H1 (cell line): ENCODE measurements at regions not wholly inside any gene's neighbourhood (a gene's known extent, or its start where the extent isn't known, plus 50 kb on each side); places are given as distances from the start of the nearest gene placed in this dataset.

Experiments
- CTCF ChIA-PET: fragments of 300-600 bp; sonication (Branson Sonifier 250); formaldehyde crosslinking; loops from one replicate; lab custom pipeline; 2021; ENCODE audit not compliant: partially characterized antibody; lab: Charles Lee
- POLR2A ChIA-PET: fragments of 300-600 bp; sonication (Branson Sonifier 250); formaldehyde crosslinking; loops from one replicate; lab custom pipeline; 2021; ENCODE audit warnings: inconsistent platforms; ENCODE audit not compliant: partially characterized antibody; lab: Charles Lee
- DNase-seq, 2 experiments: peaks; one replicate each; pipeline versions ENCODE4 v3.0.0 to v3.0.0-alpha.2; 2010 to 2022; ENCODE audit warnings: low spot score in 2 of 2, low read depth in 1 of 2, mixed read lengths in 1 of 2
- FAIRE-seq: peaks from 2 replicates; lab custom pipeline; 2011; peaks lifted over from hg19 to GRCh38; lab: Jason Lieb, UNC
- H2AFZ ChIP-seq: 2 replicates; pipeline ENCODE4 v1.8.1; 2012; ENCODE audit warnings: low read length, inconsistent platforms
- H2AK5ac ChIP-seq: 2 replicates; pipeline ENCODE4 v1.6.1; 2013; ENCODE audit warnings: low read depth, low read length
- H2BK120ac ChIP-seq: replicated peaks from 2 replicates; pipeline ENCODE3; 2013; ENCODE audit warnings: low read depth, low read length, inconsistent platforms
- H2BK12ac ChIP-seq: 2 replicates; pipeline ENCODE4 v1.6.1; 2013; ENCODE audit warnings: low read depth, low read length
- H2BK15ac ChIP-seq: 2 replicates; pipeline ENCODE4 v1.6.1; 2013; ENCODE audit warnings: low read length
- H2BK20ac ChIP-seq: 2 replicates; pipeline ENCODE4 v1.6.1; 2013; ENCODE audit warnings: low read length
- H2BK5ac ChIP-seq: 2 replicates; pipeline ENCODE4 v1.6.1; 2013; ENCODE audit warnings: low read depth, low read length
- H3K14ac ChIP-seq: 2 replicates; pipeline ENCODE4 v1.6.1; 2013; ENCODE audit warnings: inconsistent platforms; ENCODE audit not compliant: insufficient read length
- H3K18ac ChIP-seq: 2 replicates; pipeline ENCODE4 v1.6.1; 2013; ENCODE audit warnings: low read length; ENCODE audit errors: extremely low read depth
- H3K23ac ChIP-seq: 2 replicates; pipeline ENCODE4 v1.6.1; 2013; ENCODE audit warnings: inconsistent platforms; ENCODE audit not compliant: insufficient read length
- H3K23me2 ChIP-seq: 2 replicates; pipeline ENCODE4 v1.6.1; 2013; ENCODE audit warnings: low read depth, low read length
- H3K27ac ChIP-seq: 2 replicates; pipeline ENCODE4 v1.6.1; 2011; ENCODE audit warnings: low read depth, low read length, inconsistent platforms
- H3K27me3 ChIP-seq, 4 experiments: replicated peaks in 1 of 4; 1 replicate in 1 of 4; 2 replicates in 3 of 4; pipeline versions ENCODE4 v1.6.1 to v1.8.1; 2011 to 2013; ENCODE audit warnings: low read length in 3 of 4, mild to moderate bottlenecking in 3 of 4, inconsistent platforms in 2 of 4, mixed read lengths in 2 of 4, moderate library complexity in 1 of 4; ENCODE audit not compliant: control insufficient read depth in 3 of 4, insufficient read depth in 3 of 4; ENCODE audit errors: extremely low read depth in 1 of 4
- H3K36me3 ChIP-seq, 4 experiments: 2 replicates each; pipeline versions ENCODE4 v1.6.1 to v1.8.1; 2011 to 2013; ENCODE audit warnings: mild to moderate bottlenecking in 4 of 4, low read length in 3 of 4, moderate library complexity in 2 of 4, control low read depth in 1 of 4, inconsistent platforms in 1 of 4; ENCODE audit not compliant: insufficient read depth in 4 of 4, control insufficient read depth in 2 of 4
- H3K4ac ChIP-seq: replicated peaks from 2 replicates; pipeline ENCODE3; 2013; ENCODE audit warnings: low read length, low read depth, mixed read lengths, inconsistent platforms; ENCODE audit not compliant: insufficient read length
- H3K4me1 ChIP-seq, 4 experiments: replicated peaks in 1 of 4; 1 replicate in 1 of 4; 2 replicates in 3 of 4; pipeline versions ENCODE4 v1.6.1 to v1.8.1; 2011 to 2013; ENCODE audit warnings: low read length in 3 of 4, inconsistent platforms in 2 of 4, mixed read lengths in 1 of 4; ENCODE audit not compliant: insufficient read depth in 4 of 4, control insufficient read depth in 3 of 4
- H3K4me2 ChIP-seq, 2 experiments: 2 replicates each; pipeline versions ENCODE4 v1.6.1 to v1.8.1; 2011 to 2013; ENCODE audit warnings: low read depth in 2 of 2, low read length in 2 of 2, control low read depth in 1 of 2, inconsistent platforms in 1 of 2, mild to moderate bottlenecking in 1 of 2; ENCODE audit not compliant: insufficient read depth in 1 of 2
- H3K4me3 ChIP-seq, 4 experiments: fragments of 200-600, 300-600 bp in 1 of 4; sonication (generic), shearing (Covaris generic), sonication (Bioruptor Twin) in 1 of 4; 2 replicates each; pipeline versions ENCODE4 v1.5.1 to v1.8.1; 2011 to 2016; ENCODE audit warnings: low read length in 4 of 4, low read depth in 3 of 4, control low read depth in 2 of 4, inconsistent platforms in 2 of 4, mild to moderate bottlenecking in 2 of 4, mixed read lengths in 1 of 4, moderate library complexity in 1 of 4; ENCODE audit not compliant: insufficient read depth in 2 of 4; ENCODE audit errors: extremely low read depth in 1 of 4
- H3K56ac ChIP-seq: replicated peaks from 2 replicates; pipeline ENCODE3; 2013; ENCODE audit warnings: low read depth, mild to moderate bottlenecking, mixed read lengths, low read length, inconsistent platforms; ENCODE audit not compliant: insufficient read length
- H3K79me1 ChIP-seq: 2 replicates; pipeline ENCODE4 v1.6.1; 2013; ENCODE audit warnings: low read depth, low read length, control low read depth
- H3K79me2 ChIP-seq, 2 experiments: 2 replicates each; pipeline versions ENCODE4 v1.6.1 to v1.8.1; 2012 to 2013; ENCODE audit warnings: low read length in 2 of 2, mild to moderate bottlenecking in 2 of 2, inconsistent platforms in 1 of 2; ENCODE audit not compliant: insufficient read depth in 2 of 2, control insufficient read depth in 1 of 2
- H3K9ac ChIP-seq, 4 experiments: replicated peaks in 1 of 4; 1 replicate in 1 of 4; 2 replicates in 3 of 4; pipeline versions ENCODE4 v1.6.1 to v1.8.1; 2011 to 2013; ENCODE audit warnings: low read depth in 3 of 4, low read length in 3 of 4, control low read depth in 2 of 4, mild to moderate bottlenecking in 2 of 4, moderate library complexity in 2 of 4, inconsistent platforms in 1 of 4; ENCODE audit errors: extremely low read depth in 1 of 4
- H3K9me3 ChIP-seq, 2 experiments: 2 replicates each; pipeline versions ENCODE4 v1.6.1 to v1.8.1; 2012 to 2013; ENCODE audit warnings: mild to moderate bottlenecking in 2 of 2, moderate library complexity in 2 of 2, control low read depth in 1 of 2, inconsistent platforms in 1 of 2, low read depth in 1 of 2, low read length in 1 of 2, mixed read lengths in 1 of 2; ENCODE audit not compliant: insufficient read depth in 2 of 2
- H4K20me1 ChIP-seq, 2 experiments: replicated peaks in 1 of 2; 2 replicates each; pipeline versions ENCODE3 to v1.8.1; 2011 to 2013; ENCODE audit warnings: inconsistent platforms in 2 of 2, low read length in 2 of 2, mild to moderate bottlenecking in 1 of 2; ENCODE audit not compliant: insufficient read depth in 2 of 2, control insufficient read depth in 1 of 2
- H4K5ac ChIP-seq: 2 replicates; pipeline ENCODE4 v1.6.1; 2013; ENCODE audit warnings: low read length, low read depth, mixed read lengths, inconsistent platforms; ENCODE audit not compliant: insufficient read length
- H4K8ac ChIP-seq: 2 replicates; pipeline ENCODE4 v1.8.0; 2013; ENCODE audit warnings: mild to moderate bottlenecking, moderate library complexity, low read length, inconsistent platforms; ENCODE audit not compliant: insufficient read depth; ENCODE audit errors: extremely low read depth
- H4K91ac ChIP-seq: replicated peaks from 2 replicates; pipeline ENCODE3; 2013; ENCODE audit warnings: low read length, mixed read lengths, inconsistent platforms; ENCODE audit not compliant: insufficient read length
- BCL11A ChIP-seq, 2 experiments: IDR thresholded peaks; one replicate each; pipeline ENCODE4 v1.6.1; 2011; ENCODE audit warnings: low read depth in 2 of 2, low read length in 2 of 2, mild to moderate bottlenecking in 2 of 2
- CBX5 ChIP-seq: fragments of 300-800, 300-1000 bp; sonication (generic); IDR thresholded peaks from 2 replicates; pipeline ENCODE4 v1.7.1; 2016; ENCODE audit warnings: antibody characterized with exemption, low read length, low read depth
- EP300 ChIP-seq, 2 experiments: IDR thresholded peaks; 1 replicate in 1 of 2; 2 replicates in 1 of 2; pipeline ENCODE4 v1.6.1; 2011 to 2012; ENCODE audit warnings: low read depth in 2 of 2, low read length in 2 of 2, mild to moderate bottlenecking in 2 of 2, borderline replicate concordance in 1 of 2, inconsistent platforms in 1 of 2, moderate library complexity in 1 of 2
- HDAC2 ChIP-seq, 2 experiments: fragments of 300-600 bp in 1 of 2; sonication (generic) in 1 of 2; IDR thresholded peaks; 2 replicates each; pipeline ENCODE4 v1.6.1; 2011 to 2012; ENCODE audit warnings: low read depth in 2 of 2, low read length in 2 of 2, mild to moderate bottlenecking in 2 of 2, moderate library complexity in 2 of 2, borderline replicate concordance in 1 of 2, inconsistent platforms in 1 of 2
- PHF8 ChIP-seq: fragments of 200-600 bp; sonication (generic); conservative IDR thresholded peaks from 2 replicates; pipeline ENCODE4 v1.7.1; 2012; ENCODE audit warnings: low read depth, mild to moderate bottlenecking, inconsistent platforms, low read length, moderate library complexity
- RAD21 ChIP-seq, 2 experiments: IDR thresholded peaks in 1 of 2; conservative IDR thresholded peaks in 1 of 2; 2 replicates each; pipeline ENCODE4 v1.6.1; 2011; ENCODE audit warnings: low read depth in 2 of 2, low read length in 2 of 2, improper control_type of control experiment in 1 of 2, inconsistent platforms in 1 of 2, mild to moderate bottlenecking in 1 of 2, moderate library complexity in 1 of 2
- SIN3A ChIP-seq, 2 experiments: IDR thresholded peaks in 1 of 2; conservative IDR thresholded peaks in 1 of 2; 2 replicates each; pipeline ENCODE4 v1.6.1; 2011 to 2012; ENCODE audit warnings: low read length in 2 of 2, improper control_type of control experiment in 1 of 2, low read depth in 1 of 2, mild to moderate bottlenecking in 1 of 2
- SIRT6 ChIP-seq: IDR thresholded peaks from one replicate; pipeline ENCODE4 v1.7.1; 2012; ENCODE audit warnings: low read length, inconsistent platforms
- SP1 ChIP-seq: IDR thresholded peaks from 2 replicates; pipeline ENCODE4 v1.6.1; 2011; ENCODE audit warnings: low read depth, low read length
- SUZ12 ChIP-seq: fragments of 200-600 bp; sonication (generic); IDR thresholded peaks from 2 replicates; pipeline ENCODE4 v1.6.1; 2012; ENCODE audit warnings: mild to moderate bottlenecking, inconsistent platforms, low read length, moderate library complexity, mixed read lengths
- TEAD4 ChIP-seq: IDR thresholded peaks from 2 replicates; pipeline ENCODE4 v1.6.1; 2012; ENCODE audit warnings: low read depth, low read length, inconsistent platforms, mixed read lengths
- ZNF274 ChIP-seq: IDR thresholded peaks from 2 replicates; pipeline ENCODE4 v1.7.0; 2012; ENCODE audit warnings: low read length, borderline replicate concordance; ENCODE audit errors: extremely low read depth
- WGBS, 2 experiments: shearing (Covaris generic) in 1 of 2; methylation state at CpG; one replicate each; pipeline versions ENCODE4 v1.1.6 to v1.1.7; 2013 to 2015; ENCODE audit warnings: low lambda C conversion rate in 2 of 2, mixed read lengths in 2 of 2, inconsistent platforms in 1 of 2, low coverage in 1 of 2, missing lambda C conversion rate in 1 of 2; ENCODE audit not compliant: insufficient replicate concordance in 2 of 2, insufficient coverage in 1 of 2, insufficient read length in 1 of 2; ENCODE audit errors: extremely low coverage in 1 of 2, missing lambda C conversion rate in 1 of 2; 5-methylcytosine and 5-hydroxymethylcytosine counted together

- H3K36me3 ChIP-seq, result no peaks in the 10 kb centered on the region
- no peak overlapping the region for H3K14ac ChIP-seq
- H2AK5ac ChIP-seq, result no peak overlapping the region
- H3K4me1 ChIP-seq, result peaks cover 0 to 3% (median 2%) of the 10 kb centered on the region in 4 experiments; a peak in 3 of 7 replicates
- H3K9me3 ChIP-seq, result no peaks in the 10 kb centered on the region
- H3K4me3 ChIP-seq, result no peak overlapping the region
- no peak overlapping the region for H2BK12ac ChIP-seq
- DNase-seq, result no peak
- no peak overlapping the region for H4K91ac ChIP-seq
- no peak overlapping the region for H3K27ac ChIP-seq
- no peaks in the 10 kb centered on the region for H3K79me1 ChIP-seq
- ChIA-PET POLR2A (no interaction called here), CTCF (interaction anchor here (0.6 to 4.8 kb wide), 4 partner anchors 95 to 347 kb away, joined by 3 to 38 read pairs (median 4); no protein-coding TSS in a partner anchor)
- H4K8ac ChIP-seq, result no peak overlapping the region
- no peak overlapping the region for H3K23ac ChIP-seq
- H3K56ac ChIP-seq, result no peak overlapping the region
- no peak for FAIRE-seq
- no peaks in the 10 kb centered on the region for H3K27me3 ChIP-seq
- H3K79me2 ChIP-seq, result no peaks in the 10 kb centered on the region
- no peak overlapping the region for H3K4ac ChIP-seq
- TF ChIP-seq RAD21 (IDR thresholded peaks at IDR 0.05 in 1 of 2, conservative IDR thresholded peaks at IDR 0.05 in 1 of 2; ENCODE audit: low read depth in 2 of 2, low read length in 2 of 2), result no peak
- no peak for TF ChIP-seq PHF8
- TF ChIP-seq CBX5, result no peak
- no peak for TF ChIP-seq SP1
- TF ChIP-seq SIRT6, result no peak
- no peak for TF ChIP-seq HDAC2 (IDR thresholded peaks at IDR 0.05; ENCODE audit: borderline replicate concordance in 1 of 2, low read depth in 2 of 2, low read length in 2 of 2)
- no peak for TF ChIP-seq BCL11A (IDR thresholded peaks at IDR 0.05; ENCODE audit: low read depth in 2 of 2, low read length in 2 of 2)
- TF ChIP-seq ZNF274, result no peak
- TF ChIP-seq EP300 (IDR thresholded peaks at IDR 0.05; ENCODE audit: borderline replicate concordance in 1 of 2, low read depth in 2 of 2, low read length in 2 of 2), result no peak
- TF ChIP-seq SIN3A (conservative IDR thresholded peaks at IDR 0.05 in 1 of 2, IDR thresholded peaks at IDR 0.05 in 1 of 2; ENCODE audit: low read depth in 1 of 2, low read length in 2 of 2), result no peak
- no peak for TF ChIP-seq SUZ12
- TF ChIP-seq TEAD4, result no peak
- H3K4me2 ChIP-seq, result no peak overlapping the region
- H3K9ac ChIP-seq, result no peak overlapping the region
- H2BK120ac ChIP-seq, result no peak overlapping the region
- no peaks in the 10 kb centered on the region for H3K23me2 ChIP-seq
- H2BK20ac ChIP-seq, result no peak overlapping the region
- no peak overlapping the region for H3K18ac ChIP-seq
- H2BK15ac ChIP-seq, result no peak overlapping the region
- H4K5ac ChIP-seq, result no peak overlapping the region
- 78% methylated on average over 1 of the region's 1 CpG; no CpG with 5 or more reads in 1 of the 2 experiments for WGBS, 2 experiments
- H2BK5ac ChIP-seq, result no peak overlapping the region
- no peak overlapping the region for H2AFZ ChIP-seq
- H4K20me1 ChIP-seq, result peaks cover 0 to 4% of the 10 kb centered on the region in 2 experiments
Observed at GRCh38 chr2:217513258-217513657, 489.5 kb downstream of the TNS1 start.
